Activated CD8-positive, alpha-beta memory T cell treated with anti-CD3 and anti-CD28 coated beads, Interleukin-2, amount 50 U/mL, for 1 hour (primary cell): ENCODE measurements at regions not wholly inside any gene's neighbourhood (a gene's known extent, or its start where the extent isn't known, plus 50 kb on each side); places are given as distances from the start of the nearest gene placed in this dataset.
A peak's percentile ranks its signal among the peaks of the same experiment; 100 is the strongest.
"Not testable (repeated sequence)": the region's sequence is repeated elsewhere in the genome, so short reads cannot be mapped to it uniquely, and the experiment has no call there.

ENCODE experiments used
- DNase-seq: peaks from one replicate; pipeline ENCODE4 v3.0.0-alpha.2; 2020; ENCODE audit errors: extremely low read depth

GRCh38 chr3:130151555-130151954 lies 69.9 kb downstream of the ALG1L2 start:
- DNase-seq, result not testable (repeated sequence)

- DNase-seq, result not testable (repeated sequence)
Observed at GRCh38 chr3:130153247-130153646, 71.6 kb downstream of the ALG1L2 start.

GRCh38 chr3:130155464-130155863 lies 73.8 kb downstream of the ALG1L2 start:
- DNase-seq, result not testable (repeated sequence)

DNA sequence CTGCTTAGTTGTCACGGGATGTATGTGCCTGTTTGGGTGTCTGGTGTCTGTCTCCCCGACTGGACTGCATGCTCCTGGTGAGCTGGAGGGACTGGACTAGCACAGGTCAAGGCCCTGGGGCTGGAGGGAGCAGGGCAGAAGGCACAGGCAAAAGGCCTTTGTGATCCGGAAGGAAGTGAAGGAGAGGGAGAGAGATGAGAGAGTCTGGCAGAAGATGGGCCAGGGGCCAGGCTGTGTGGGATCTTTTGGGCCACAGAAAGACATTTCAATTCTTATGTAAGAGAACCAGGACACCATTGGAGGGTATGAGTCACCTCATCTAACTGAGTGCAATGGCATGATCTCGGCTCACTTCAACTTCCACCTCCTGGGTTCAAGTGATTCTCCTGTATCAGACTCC lies 85.2 kb downstream of the ALG1L2 start:
- not testable (repeated sequence) for DNase-seq

GRCh38 chr3:130175195-130175594 lies 93.6 kb downstream of the ALG1L2 start:
- not testable (repeated sequence) for DNase-seq

- DNase-seq, result not testable (repeated sequence)
Observed at GRCh38 chr3:130176476-130177256, 95.0 kb downstream of the ALG1L2 start.

DNA sequence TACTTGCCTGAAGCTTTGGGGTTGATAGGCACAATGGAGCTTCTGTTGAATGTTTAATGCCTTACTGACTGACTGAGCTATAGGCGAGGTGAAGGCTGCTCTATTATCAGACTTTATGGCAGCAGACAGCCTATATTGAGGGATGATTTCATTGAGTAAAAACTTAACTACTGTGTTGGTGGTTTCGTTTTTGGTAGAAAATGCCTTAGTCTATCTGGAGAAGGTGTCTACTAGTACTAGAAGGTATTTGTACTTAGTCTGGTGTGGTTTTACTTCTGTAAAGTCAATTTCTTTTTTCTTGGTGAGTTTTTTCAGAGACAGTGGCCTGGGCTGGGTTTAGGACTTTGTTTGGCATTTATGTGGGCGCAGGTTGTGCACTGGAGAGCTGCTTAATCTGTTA lies 97.2 kb downstream of the ALG1L2 start:
- DNase-seq, result not testable (repeated sequence)

GRCh38 chr3:130179353-130179970 lies 97.8 kb downstream of the ALG1L2 start:
- peak; percentile 4 for DNase-seq

GRCh38 chr3:130182475-130182874 lies 100.8 kb downstream of the ALG1L2 start:
- DNase-seq, result not testable (repeated sequence)

DNA sequence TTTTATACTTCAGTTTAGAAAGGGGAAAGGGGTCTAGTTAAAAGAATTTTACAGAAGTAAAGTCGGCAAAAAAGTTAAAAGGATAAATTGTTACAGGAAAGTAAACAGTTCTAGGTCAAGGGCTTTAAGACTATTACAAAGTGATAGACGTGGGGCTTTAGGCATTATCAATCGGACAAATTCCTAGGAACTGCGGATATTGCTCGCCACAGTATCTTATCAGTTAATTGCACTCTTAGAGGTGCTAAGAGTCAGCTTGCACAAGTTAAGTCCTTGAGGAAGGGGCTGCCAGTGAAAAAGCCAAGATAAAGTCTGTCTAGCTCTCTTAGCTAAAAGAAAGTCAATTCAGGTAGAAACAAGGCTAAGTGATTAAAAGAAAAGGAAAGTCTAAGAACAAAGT lies 102.1 kb downstream of the ALG1L2 start:
- DNase-seq, result not testable (repeated sequence)

- not testable (repeated sequence) for DNase-seq
Observed at GRCh38 chr3:130184152-130185024, 102.8 kb downstream of the ALG1L2 start.

DNA sequence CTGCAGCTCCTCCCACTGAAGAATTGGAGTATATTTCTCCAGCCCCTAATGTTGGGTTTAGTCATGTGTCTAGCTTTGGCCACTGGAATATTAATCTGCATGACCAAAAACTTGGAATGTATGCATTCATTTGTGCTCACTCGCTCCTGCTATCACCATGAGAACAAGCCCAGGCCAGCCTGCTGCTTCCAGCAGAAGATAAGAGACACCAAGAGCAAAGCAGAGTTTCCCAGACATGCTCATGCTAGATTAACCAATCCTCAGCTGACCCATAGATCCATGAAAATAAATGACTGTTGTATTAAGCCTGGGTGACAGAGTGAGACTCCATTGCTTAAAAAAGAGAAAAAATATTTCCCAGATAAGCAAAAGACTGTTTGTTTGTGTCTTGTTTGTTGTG lies 119.6 kb downstream of the ALG1L2 start:
- not testable (repeated sequence) for DNase-seq

DNA sequence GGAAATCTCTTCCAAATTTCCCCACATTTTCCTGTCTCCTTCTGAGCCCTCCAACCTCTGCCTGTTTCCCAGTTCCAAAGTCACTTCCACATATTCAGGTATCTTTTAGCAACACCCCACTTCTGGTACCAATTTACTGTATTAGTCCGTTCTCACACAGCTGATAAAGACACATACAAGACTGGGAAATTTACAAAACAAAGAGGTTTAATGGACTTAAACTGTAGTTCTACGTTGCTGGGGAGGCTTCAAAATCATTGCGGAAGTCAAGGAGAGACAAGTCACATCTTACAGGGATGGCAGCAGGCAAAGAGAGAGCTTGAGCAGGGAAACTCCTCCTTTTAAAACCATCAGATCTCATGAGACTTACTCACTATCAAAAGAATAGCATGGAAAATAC lies 122.0 kb downstream of the ALG1L2 start:
- DNase-seq, result not testable (repeated sequence)

DNA sequence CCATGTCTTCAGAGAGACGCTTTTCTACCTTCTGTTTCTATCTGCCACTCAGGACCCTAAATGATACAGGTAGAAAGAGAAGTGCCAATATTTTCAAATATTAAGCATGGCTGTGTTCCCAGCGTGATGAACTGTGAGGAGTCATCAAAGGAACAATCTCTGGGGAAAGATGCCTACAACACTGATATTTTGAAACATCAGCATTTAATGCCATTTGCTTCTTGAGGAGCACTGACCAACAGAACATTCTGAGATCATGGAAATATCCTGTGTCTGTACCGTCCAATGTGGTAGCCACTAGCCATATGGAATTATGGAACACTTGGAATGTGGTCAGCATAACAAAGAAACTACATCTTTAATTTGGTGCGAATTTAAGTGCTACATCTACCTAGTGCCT lies 117.9 kb upstream of the COL6A5 start:
- no peak for DNase-seq

DNA sequence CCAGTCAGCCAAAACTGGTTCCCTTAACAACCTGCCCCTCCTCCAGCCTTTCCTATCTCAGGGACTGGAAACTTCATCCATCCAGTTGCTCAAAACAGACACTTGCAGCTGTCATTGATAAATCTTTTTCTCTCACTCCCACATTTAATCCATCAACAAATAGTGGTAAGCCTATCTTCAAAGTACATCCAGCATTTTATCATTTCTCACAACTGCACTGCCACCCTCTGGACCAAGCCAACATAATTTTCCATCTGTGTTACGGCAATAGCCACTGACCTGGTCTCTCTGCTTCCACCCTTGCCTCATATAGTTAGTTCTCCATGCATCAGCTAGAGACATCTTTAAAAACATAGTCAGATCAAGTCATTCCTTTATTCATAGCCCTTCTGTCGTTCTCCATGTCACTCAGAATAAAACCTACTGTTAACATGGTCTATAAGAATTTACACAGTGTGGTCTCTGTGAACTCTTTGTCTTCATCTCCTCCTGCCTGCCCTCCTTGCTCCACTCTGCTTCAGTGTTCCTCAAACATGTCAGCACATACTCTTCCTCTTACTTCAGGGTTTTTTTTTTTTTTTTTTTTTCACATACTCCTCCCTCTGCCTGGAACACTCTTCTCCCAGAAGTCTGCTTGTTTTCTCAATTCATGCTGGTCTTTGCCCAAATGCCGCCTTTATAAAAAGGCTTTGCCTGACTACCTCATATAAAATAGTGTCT lies 102.5 kb upstream of the COL6A5 start:
- DNase-seq, result no peak

DNA sequence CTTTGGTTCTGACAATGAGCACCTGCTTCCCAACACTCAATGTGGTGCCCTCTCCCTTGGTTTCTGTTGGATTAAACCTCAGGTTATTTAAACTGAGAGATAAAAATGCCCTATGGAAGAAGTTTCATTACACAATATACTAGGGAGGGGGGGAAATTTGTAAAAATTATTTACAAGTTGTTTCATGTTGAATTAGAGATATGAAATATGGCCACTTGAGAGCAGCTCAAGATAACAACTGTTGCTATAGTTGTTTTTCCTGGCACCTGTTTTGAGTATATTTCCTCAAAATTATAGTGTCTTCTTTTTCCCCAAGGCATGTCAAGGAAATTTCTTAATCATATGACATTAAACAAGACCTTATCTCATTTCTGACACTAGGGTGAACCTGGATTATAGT lies 101.7 kb upstream of the COL6A5 start:
- no peak for DNase-seq

GRCh38 chr3:130250982-130251381 lies 94.5 kb upstream of the COL6A5 start:
- DNase-seq, result no peak

DNA sequence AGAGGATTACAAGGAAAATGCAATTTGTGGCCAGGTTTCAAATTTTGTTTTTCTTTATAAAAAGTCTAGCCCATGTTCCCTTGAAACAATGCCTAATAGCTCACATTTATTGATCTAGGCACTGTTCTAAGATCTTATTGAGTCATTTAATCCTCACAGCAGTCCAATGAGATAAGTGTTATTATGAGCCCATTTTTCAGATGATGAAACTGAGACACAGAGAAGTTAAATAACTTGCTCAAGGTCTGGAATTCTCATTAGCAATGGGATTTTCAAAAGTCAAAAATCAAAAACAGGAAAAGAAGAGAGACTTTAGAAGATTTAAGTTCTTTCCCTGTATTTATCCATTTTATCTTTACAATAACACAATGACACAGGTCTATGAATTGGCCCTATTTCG lies 90.0 kb upstream of the COL6A5 start:
- no peak for DNase-seq

DNA sequence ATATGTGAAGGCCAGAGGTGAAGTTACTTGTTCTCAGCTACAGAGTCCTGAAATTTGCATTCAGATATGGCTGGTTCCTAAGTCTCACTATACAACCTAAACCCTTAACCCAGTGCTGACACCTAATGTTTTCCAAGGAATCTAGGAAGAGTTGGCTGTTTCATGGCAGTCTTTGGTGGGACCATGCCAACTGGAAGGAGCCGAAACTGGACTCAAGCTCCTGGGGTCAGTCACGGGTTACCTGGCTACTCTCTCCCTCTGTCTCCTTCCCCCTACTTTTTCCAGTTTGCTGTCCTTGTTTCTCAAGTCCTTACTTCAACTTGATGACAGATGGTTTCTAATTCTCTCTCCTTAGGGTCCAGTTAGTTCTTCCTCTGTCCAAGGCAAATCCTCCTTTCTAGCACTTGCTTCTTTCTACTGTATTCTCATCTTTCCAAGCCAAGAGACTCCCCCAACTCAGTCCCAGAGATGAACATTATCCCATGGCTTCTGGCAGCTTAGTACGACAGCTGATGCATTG lies 88.6 kb upstream of the COL6A5 start:
- no peak for DNase-seq

- DNase-seq, result no peak
Observed at GRCh38 chr3:130258532-130258952, 86.9 kb upstream of the COL6A5 start.

GRCh38 chr3:130259166-130259874 lies 86.2 kb upstream of the COL6A5 start:
- no peak for DNase-seq
